SK-N-MC (cell line): ENCODE measurements at regions not wholly inside any gene's neighbourhood (a gene's known extent, or its start where the extent isn't known, plus 50 kb on each side); places are given as distances from the start of the nearest gene placed in this dataset.

Experiments
- EZH2 ChIP-seq: fragments of 200-600 bp; sonication (generic); IDR thresholded peaks from one replicate; pipeline ENCODE4 v1.6.1; 2017; ENCODE audit warnings: antibody characterized with exemption
- POLR2AphosphoS5 ChIP-seq: IDR thresholded peaks from 2 replicates; pipeline ENCODE4 v1.6.1; 2012; ENCODE audit warnings: mild to moderate bottlenecking, low read depth, low read length, borderline replicate concordance

DNA sequence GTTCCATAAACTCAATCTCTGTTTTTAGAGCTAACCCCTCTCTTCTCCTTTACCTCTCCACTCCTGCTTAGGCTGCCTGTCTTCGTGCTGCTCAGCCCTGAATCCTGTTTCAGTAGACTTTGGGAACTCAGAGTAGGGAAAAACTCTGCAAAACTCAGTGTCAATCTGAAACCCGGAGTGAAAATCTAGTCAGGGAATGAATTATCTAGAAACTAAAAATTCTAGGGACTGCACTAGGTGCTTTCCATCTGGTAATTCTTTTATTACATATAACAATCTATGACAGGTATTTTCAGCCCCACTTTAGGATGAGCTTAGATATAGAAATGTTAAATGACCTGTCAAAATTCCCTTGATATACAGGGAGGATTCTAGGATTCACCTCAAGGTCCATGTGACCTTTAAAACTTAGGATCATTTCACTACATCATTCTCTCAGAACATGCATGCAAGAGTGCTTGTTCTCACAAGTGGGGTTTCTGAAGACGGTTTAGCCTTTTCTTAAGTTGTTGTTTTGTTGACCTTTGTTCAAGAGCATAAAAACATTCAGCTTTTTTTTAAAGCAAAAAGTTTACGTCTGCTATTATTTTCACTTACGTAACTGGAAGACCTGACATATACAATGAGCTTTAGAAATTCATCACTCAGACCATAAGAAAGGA, 108.2 kb upstream of the MBNL1 start:
- TF ChIP-seq EZH2, result no peak
- no peak for TF ChIP-seq POLR2AphosphoS5
